ENCODE measurements at regions not wholly inside any gene's neighbourhood (a gene's known extent, or its start where the extent isn't known, plus 50 kb on each side); places are given as distances from the start of the nearest gene placed in this dataset.

DNA sequence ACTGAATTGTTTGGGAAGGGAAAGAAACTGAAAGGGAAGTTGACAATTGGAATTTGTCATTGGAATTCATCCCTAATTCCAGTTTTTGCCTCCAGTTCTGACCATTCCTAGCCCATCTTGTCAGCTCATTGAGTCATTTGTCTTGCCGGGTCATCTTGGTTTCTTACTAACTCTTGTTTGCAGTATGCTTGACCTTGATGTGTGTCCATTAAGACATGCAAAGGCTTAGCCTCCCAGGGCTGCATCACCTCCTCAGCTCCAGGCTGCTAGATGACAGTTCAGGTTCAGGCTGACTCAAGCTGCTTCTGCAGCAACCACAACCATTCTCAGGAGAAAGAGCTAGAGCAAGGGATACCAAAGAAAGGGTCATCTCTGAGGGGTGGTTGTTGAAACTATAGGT, 151.3 kb upstream of the PTGFR start:
- TF ChIP-seq, protein P1, sequence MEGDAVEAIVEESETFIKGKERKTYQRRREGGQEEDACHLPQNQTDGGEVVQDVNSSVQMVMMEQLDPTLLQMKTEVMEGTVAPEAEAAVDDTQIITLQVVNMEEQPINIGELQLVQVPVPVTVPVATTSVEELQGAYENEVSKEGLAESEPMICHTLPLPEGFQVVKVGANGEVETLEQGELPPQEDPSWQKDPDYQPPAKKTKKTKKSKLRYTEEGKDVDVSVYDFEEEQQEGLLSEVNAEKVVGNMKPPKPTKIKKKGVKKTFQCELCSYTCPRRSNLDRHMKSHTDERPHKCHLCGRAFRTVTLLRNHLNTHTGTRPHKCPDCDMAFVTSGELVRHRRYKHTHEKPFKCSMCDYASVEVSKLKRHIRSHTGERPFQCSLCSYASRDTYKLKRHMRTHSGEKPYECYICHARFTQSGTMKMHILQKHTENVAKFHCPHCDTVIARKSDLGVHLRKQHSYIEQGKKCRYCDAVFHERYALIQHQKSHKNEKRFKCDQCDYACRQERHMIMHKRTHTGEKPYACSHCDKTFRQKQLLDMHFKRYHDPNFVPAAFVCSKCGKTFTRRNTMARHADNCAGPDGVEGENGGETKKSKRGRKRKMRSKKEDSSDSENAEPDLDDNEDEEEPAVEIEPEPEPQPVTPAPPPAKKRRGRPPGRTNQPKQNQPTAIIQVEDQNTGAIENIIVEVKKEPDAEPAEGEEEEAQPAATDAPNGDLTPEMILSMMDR (IDR thresholded peaks at IDR 0.05; ENCODE audit: low read depth, low read length, poor library complexity, severe bottlenecking) = no peak
- no peak for TF ChIP-seq EZH2phosphoT487 (IDR thresholded peaks at IDR 0.05; ENCODE audit: borderline replicate concordance, low read length)
